C4-2B (cell line): ENCODE measurements at regions not wholly inside any gene's neighbourhood (a gene's known extent, or its start where the extent isn't known, plus 50 kb on each side); places are given as distances from the start of the nearest gene placed in this dataset.

Source experiments
- CTCF ChIP-seq: fragments of 450-650 bp; conservative IDR thresholded peaks from 2 replicates; pipeline ENCODE4 v1.5.1; 2017; ENCODE audit warnings: mild to moderate bottlenecking
- ZFX ChIP-seq: fragments of 450-650 bp; IDR thresholded peaks from 2 replicates; pipeline ENCODE4 v1.6.1; 2017

GRCh38 chr1:242623119-242623518 is 98.6 kb upstream of the PLD5 start:
- TF ChIP-seq CTCF = no peak
- TF ChIP-seq ZFX = no peak
